ENCODE measurements at regions not wholly inside any gene's neighbourhood (a gene's known extent, or its start where the extent isn't known, plus 50 kb on each side); places are given as distances from the start of the nearest gene placed in this dataset.

DNA sequence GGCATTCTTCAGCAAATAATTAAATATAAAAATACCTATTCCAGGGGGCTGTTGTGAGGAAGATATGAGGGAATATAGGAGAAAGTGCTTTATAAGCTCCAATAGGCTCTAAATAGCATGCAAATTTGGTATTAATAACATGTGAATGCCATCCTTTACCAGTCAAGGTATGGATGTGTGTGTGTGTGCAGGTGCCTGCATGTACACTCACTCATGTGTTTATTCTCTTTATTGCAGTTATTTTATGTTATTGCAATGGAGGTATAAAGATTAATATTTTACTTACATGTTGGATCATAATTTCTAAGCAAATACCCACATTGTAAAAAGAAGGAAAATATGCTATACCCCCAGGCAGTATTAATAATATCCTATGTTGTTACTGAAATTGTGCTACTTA lies 1093.0 kb upstream of the GYPC start:
- no peak for DNase-seq (ENCODE audit: low read depth, low spot score)
- no peak overlapping the region for H3K4me3 ChIP-seq (ENCODE audit: low read length)

DNA sequence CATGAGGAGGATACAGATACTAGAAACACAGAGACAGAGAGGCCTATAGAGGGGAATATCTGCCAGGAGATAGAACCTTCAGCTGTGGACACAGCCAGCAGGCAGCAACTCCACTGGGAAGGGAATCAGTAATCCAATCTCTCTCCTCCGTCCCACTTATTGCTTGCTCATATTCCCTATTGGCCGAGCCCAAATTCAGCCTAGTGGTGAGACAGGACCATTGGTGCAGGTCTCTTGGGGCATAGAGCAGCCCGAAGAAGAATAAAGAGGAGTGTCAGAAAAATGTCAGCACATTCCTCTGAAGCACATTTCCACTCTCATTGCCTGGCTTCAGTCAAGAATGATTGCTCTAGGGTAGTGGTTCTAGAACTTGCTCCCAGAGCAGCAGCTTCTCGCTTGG lies 1091.5 kb upstream of the GYPC start:
- no peak overlapping the region for H3K4me3 ChIP-seq (ENCODE audit: low read length)
- no peak for DNase-seq (ENCODE audit: low read depth, low spot score)

DNA sequence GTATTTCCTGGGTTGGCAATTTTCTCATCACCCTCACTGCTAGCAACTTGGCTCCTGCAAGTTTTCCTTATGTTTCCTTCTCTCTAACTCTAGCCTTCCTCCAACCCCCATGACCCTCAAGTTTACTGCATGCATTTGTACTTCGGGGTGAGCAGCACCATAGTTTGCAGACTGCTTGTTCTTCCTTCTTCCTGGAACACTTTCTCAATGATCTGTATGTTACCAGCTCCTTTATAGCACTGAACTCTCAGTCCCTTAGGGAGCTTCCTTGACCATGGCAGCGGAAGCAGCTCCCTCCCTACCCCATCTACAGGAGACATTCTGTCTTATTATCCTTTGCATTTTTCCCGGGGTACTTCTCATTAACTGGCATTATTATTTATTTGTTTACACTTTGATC lies 1089.5 kb upstream of the GYPC start:
- no peak for DNase-seq (ENCODE audit: low read depth, low spot score)
- no peak overlapping the region for H3K4me3 ChIP-seq (ENCODE audit: low read length)

GRCh38 chr2:125567100-125567499 lies 1088.9 kb upstream of the GYPC start:
- no peak overlapping the region for H3K4me3 ChIP-seq (ENCODE audit: low read length)
- DNase-seq (ENCODE audit: low read depth, low spot score), result no peak

- no peak overlapping the region for H3K4me3 ChIP-seq (ENCODE audit: low read length)
- DNase-seq (ENCODE audit: low read depth, low spot score), result no peak
Measured at GRCh38 chr2:125572660-125573059, 1083.3 kb upstream of the GYPC start.

DNA sequence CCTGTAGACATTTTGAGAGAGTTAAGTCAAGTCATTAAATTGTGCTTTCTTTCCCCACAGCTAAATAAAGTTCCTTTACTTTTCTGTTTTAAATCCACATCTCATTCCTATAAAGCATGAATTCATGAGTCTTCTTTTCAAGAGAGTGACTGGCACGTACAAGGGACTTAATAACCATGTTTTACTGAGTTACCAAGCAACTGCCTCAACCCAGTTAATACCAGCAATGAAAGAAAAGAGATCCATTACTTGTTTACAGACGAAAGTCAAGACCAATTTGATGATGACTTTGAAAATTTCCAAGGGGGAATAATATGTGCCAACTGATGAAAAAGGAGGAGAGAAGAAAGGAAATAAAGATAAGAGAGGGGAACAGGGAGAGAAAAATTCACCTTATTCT lies 1082.5 kb upstream of the GYPC start:
- no peak for DNase-seq (ENCODE audit: low read depth, low spot score)
- H3K4me3 ChIP-seq (ENCODE audit: low read length), result no peak overlapping the region

DNA sequence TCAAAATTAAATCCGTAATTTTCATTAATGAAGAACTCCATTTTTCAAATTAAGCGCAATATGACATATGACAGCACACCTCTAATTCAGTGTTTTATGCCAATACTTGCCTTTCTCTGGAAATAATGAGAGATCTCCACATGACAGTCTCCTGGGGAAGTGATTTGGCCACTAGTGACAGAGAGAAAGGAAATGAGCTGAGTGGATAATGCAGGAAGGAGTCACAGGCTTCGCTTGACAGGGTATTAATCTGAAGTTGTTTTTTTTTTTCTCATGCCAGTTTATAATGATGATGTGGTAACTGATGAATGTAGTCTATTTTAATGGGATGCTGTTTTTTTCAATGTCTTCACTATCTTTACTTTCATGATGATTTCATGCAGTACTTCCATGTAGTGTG lies 1079.4 kb upstream of the GYPC start:
- DNase-seq (ENCODE audit: low read depth, low spot score), result no peak
- H3K4me3 ChIP-seq (ENCODE audit: low read length), result no peak overlapping the region

- DNase-seq (ENCODE audit: low read depth, low spot score), result no peak
- H3K4me3 ChIP-seq (ENCODE audit: low read length), result no peak overlapping the region
Measured at GRCh38 chr2:125581557-125581956, 1074.4 kb upstream of the GYPC start.

GRCh38 chr2:125582516-125582915 lies 1073.4 kb upstream of the GYPC start:
- DNase-seq (ENCODE audit: low read depth, low spot score), result no peak
- no peak overlapping the region for H3K4me3 ChIP-seq (ENCODE audit: low read length)

DNA sequence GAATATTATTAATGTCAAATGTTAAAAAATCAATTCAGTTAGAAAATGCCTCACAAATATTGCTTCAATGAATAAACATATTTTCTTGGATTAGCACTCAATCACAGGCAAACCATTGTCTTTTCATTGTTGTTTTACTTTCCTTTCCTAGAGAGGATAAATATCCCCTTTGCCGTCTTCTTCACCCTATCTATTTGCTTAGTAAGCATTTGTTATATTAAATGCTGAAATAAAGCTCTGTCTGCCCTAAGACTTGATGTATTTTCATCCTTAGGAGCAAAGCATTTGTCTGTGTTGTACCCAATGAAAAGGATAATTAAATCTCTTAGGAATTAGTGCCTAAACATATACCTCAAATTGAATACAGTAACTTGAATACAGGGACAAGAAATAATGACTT lies 1071.2 kb upstream of the GYPC start:
- no peak for DNase-seq (ENCODE audit: low read depth, low spot score)
- H3K4me3 ChIP-seq (ENCODE audit: low read length), result no peak overlapping the region

- no peak overlapping the region for H3K4me3 ChIP-seq (ENCODE audit: low read length)
- DNase-seq (ENCODE audit: low read depth, low spot score), result no peak
Measured at GRCh38 chr2:125588780-125589179, 1067.2 kb upstream of the GYPC start.

GRCh38 chr2:125591954-125592353 lies 1064.0 kb upstream of the GYPC start:
- no peak overlapping the region for H3K4me3 ChIP-seq (ENCODE audit: low read length)
- DNase-seq (ENCODE audit: low read depth, low spot score), result no peak

DNA sequence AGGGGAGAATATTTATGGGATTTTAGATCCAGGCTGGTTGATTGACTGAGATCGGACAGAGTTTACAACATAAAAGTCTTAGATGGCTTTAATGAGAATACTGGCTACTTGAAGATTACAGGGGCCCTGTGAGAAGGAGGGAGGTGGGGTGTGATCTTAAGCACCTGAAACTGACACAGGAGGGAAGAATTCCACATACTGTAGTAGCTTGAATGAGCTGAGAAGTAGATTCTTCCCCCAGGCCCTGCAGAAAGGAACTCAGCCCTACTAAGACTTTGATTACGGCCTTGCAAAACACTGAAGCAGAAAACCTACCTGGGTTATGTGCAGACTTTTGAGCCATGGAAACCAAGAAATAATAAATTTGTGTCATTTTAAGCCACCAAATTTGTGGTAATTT lies 1062.9 kb upstream of the GYPC start:
- no peak overlapping the region for H3K4me3 ChIP-seq (ENCODE audit: low read length)
- DNase-seq (ENCODE audit: low read depth, low spot score), result no peak

GRCh38 chr2:125596612-125597011 lies 1059.3 kb upstream of the GYPC start:
- no peak for DNase-seq (ENCODE audit: low read depth, low spot score)
- H3K4me3 ChIP-seq (ENCODE audit: low read length), result no peak overlapping the region

- DNase-seq (ENCODE audit: low read depth, low spot score), result no peak
- no peak overlapping the region for H3K4me3 ChIP-seq (ENCODE audit: low read length)
Measured at GRCh38 chr2:125615438-125615837, 1040.5 kb upstream of the GYPC start.

GRCh38 chr2:125630377-125630776 lies 1025.6 kb upstream of the GYPC start:
- DNase-seq (ENCODE audit: low read depth, low spot score), result no peak
- no peak overlapping the region for H3K4me3 ChIP-seq (ENCODE audit: low read length)

GRCh38 chr2:125634662-125635061 lies 1021.3 kb upstream of the GYPC start:
- no peak for DNase-seq (ENCODE audit: low read depth, low spot score)
- H3K4me3 ChIP-seq (ENCODE audit: low read length), result no peak overlapping the region

GRCh38 chr2:125638345-125638744 lies 1017.6 kb upstream of the GYPC start:
- DNase-seq (ENCODE audit: low read depth, low spot score), result no peak
- H3K4me3 ChIP-seq (ENCODE audit: low read length), result no peak overlapping the region

DNA sequence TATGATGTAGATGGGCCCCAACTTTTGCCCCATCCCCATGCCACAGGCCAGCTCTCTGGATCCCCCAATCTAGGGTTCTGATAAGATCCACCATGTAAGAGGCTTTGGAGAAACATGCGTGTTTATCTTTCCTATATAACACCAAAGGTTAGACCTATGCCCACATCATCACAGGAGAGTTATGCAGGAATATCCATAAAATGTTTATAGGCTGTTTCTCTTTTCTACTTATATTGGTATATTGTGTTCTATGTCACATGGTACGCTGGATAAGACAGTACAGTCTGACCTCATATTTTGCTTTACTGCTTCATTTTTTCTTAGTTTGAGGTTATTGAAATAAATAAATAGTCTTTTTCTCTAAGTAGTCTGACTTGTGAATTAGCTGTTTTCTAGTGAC lies 1013.9 kb upstream of the GYPC start:
- no peak for DNase-seq (ENCODE audit: low read depth, low spot score)
- no peak overlapping the region for H3K4me3 ChIP-seq (ENCODE audit: low read length)

DNA sequence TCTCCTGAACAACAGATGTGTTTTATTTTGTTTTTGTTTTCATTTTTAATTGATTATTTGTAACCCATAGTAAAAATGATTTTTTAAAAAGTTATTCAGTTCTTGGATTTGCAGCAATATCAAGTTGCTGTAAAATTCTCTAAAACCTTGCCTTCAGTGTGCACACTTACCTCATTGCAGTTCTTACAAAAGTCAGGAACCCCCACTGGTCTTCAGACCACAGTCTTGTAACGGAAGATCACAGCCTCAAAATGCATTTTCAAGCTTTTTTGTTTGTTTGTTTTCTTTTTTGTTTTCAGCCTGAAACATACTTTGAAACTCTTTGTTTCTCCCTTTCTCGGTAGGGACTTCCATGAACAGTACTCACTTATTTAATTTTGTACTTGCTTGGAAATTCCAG lies 1012.8 kb upstream of the GYPC start:
- no peak for DNase-seq (ENCODE audit: low read depth, low spot score)
- H3K4me3 ChIP-seq (ENCODE audit: low read length), result no peak overlapping the region

DNA sequence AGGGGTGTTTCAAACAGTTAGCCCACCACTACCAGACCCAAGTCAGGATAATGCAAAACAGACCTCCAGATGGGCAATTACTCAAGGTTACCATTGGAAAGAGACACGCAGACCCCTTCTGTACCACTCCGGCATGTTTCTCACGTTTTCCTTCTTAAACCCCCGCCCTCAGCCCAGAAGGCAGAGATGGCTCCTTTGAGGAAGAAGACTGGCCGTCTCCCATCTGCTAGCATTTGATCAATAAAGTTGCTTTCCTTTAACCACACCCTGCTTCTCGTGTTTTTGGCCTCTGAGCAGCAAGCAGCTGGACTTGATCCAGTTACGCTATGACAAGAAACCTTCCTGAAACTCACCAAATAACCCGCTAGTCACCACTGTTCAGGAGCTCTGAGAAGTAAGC lies 1012.4 kb upstream of the GYPC start:
- no peak overlapping the region for H3K4me3 ChIP-seq (ENCODE audit: low read length)
- DNase-seq (ENCODE audit: low read depth, low spot score), result no peak

GRCh38 chr2:125644257-125644656 lies 1011.7 kb upstream of the GYPC start:
- no peak overlapping the region for H3K4me3 ChIP-seq (ENCODE audit: low read length)
- DNase-seq (ENCODE audit: low read depth, low spot score), result no peak

All from Jurkat, Clone E6-1 (cell line).